PC-9 (cell line): ENCODE measurements at regions not wholly inside any gene's neighbourhood (a gene's known extent, or its start where the extent isn't known, plus 50 kb on each side); places are given as distances from the start of the nearest gene placed in this dataset.

ENCODE experiments used
- EZH2 ChIP-seq: fragments of 200-600 bp; sonication (generic); IDR thresholded peaks from 2 replicates; pipeline ENCODE4 v1.8.0; 2017; ENCODE audit warnings: antibody characterized with exemption, low read depth
- TF ChIP-seq, protein P1 (sequence below): fragments of 200-600 bp; sonication (generic); conservative IDR thresholded peaks from 2 replicates; pipeline ENCODE4 v1.6.1; 2017; ENCODE audit warnings: mixed run types, antibody characterized with exemption, mild to moderate bottlenecking, moderate library complexity

- TF ChIP-seq, protein P1, sequence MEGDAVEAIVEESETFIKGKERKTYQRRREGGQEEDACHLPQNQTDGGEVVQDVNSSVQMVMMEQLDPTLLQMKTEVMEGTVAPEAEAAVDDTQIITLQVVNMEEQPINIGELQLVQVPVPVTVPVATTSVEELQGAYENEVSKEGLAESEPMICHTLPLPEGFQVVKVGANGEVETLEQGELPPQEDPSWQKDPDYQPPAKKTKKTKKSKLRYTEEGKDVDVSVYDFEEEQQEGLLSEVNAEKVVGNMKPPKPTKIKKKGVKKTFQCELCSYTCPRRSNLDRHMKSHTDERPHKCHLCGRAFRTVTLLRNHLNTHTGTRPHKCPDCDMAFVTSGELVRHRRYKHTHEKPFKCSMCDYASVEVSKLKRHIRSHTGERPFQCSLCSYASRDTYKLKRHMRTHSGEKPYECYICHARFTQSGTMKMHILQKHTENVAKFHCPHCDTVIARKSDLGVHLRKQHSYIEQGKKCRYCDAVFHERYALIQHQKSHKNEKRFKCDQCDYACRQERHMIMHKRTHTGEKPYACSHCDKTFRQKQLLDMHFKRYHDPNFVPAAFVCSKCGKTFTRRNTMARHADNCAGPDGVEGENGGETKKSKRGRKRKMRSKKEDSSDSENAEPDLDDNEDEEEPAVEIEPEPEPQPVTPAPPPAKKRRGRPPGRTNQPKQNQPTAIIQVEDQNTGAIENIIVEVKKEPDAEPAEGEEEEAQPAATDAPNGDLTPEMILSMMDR = no peak
- no peak for TF ChIP-seq EZH2
Observed at GRCh38 chr20:22946596-22946995, 88.5 kb upstream of the SSTR4 start.
